HCT116 (cell line): ENCODE measurements at regions not wholly inside any gene's neighbourhood (a gene's known extent, or its start where the extent isn't known, plus 50 kb on each side); places are given as distances from the start of the nearest gene placed in this dataset.

ENCODE experiments used
- ATAC-seq: fragments of 200-7000 bp; cut with Tn5 transposase; 2 replicates; pipeline ENCODE4 v1.9.1; 2020; ENCODE audit warnings: mild to moderate bottlenecking, moderate library complexity
- BruUV-seq: library from RNA; stranded (reverse); fragments of 400-500 nt; replicated peaks from 2 replicates; lab custom pipeline; 2021; lab: Mats Ljungman, UMichigan
- CTCF ChIA-PET: fragments of 300-600 bp; sonication (Branson Sonifier 250); formaldehyde crosslinking; loops from one replicate; lab custom pipeline; 2021; ENCODE audit warnings: antibody characterized with exemption; lab: Charles Lee
- POLR2A ChIA-PET: fragments of 300-600, 350-600 bp; sonication (Branson Sonifier 250); formaldehyde crosslinking; loops from one replicate; lab custom pipeline; 2021; ENCODE audit warnings: antibody characterized with exemption; lab: Charles Lee
- RAD21 ChIA-PET, 2 experiments: fragments of 300-600 bp; sonication (Branson Sonifier 250); formaldehyde crosslinking; loops; one replicate each; lab custom pipeline; 2023; ENCODE audit warnings: low total read pairs in 2 of 2; ENCODE audit not compliant: uncharacterized antibody in 2 of 2, unreplicated experiment in 2 of 2, low non-redundant PET in 1 of 2; lab: Charles Lee
- DNase-seq: peaks from one replicate; pipeline ENCODE4 v3.0.0-alpha.2; 2010; ENCODE audit warnings: low read depth, low spot score
- H2AFZ ChIP-seq: fragments of 200-600 bp; shearing (Covaris generic), sonication (generic); 2 replicates; pipeline ENCODE4 v1.6.1; 2017; ENCODE audit warnings: low read depth, mixed run types, mixed read lengths, antibody characterized with exemption, low read length; ENCODE audit not compliant: poor library complexity, severe bottlenecking
- H3K27ac ChIP-seq: 2 replicates; pipeline ENCODE4 v1.5.1; 2012; ENCODE audit warnings: low read depth, low read length
- H3K27me3 ChIP-seq: fragments of 200-600 bp; sonication (generic); 2 replicates; pipeline ENCODE4 v1.6.1; 2016; ENCODE audit warnings: mixed run types, low read length, mixed read lengths; ENCODE audit not compliant: insufficient read depth
- H3K36me3 ChIP-seq, 2 experiments: fragments of 200-500 bp in 1 of 2; fragments of 200-600 bp in 1 of 2; sonication (Bioruptor generic) in 1 of 2; sonication (generic) in 1 of 2; 2 replicates each; pipeline versions ENCODE4 v1.5.1 to v1.6.1; 2014 to 2016; ENCODE audit warnings: low read length in 2 of 2, inconsistent platforms in 1 of 2, mixed read lengths in 1 of 2, mixed run types in 1 of 2; ENCODE audit not compliant: insufficient read depth in 2 of 2, control insufficient read depth in 1 of 2
- H3K4me1 ChIP-seq, 2 experiments: fragments of 200-600 bp in 1 of 2; sonication (generic) in 1 of 2; 2 replicates each; pipeline versions ENCODE4 v1.5.1 to v1.6.1; 2012 to 2017; ENCODE audit warnings: low read length in 2 of 2, inconsistent platforms in 1 of 2, mild to moderate bottlenecking in 1 of 2, mixed read lengths in 1 of 2, mixed run types in 1 of 2, moderate library complexity in 1 of 2; ENCODE audit not compliant: insufficient read depth in 2 of 2, control insufficient read depth in 1 of 2
- H3K4me2 ChIP-seq: fragments of 200-600 bp; sonication (generic); 2 replicates; pipeline ENCODE4 v1.6.1; 2017; ENCODE audit warnings: mixed run types, low read length, mixed read lengths
- H3K4me3 ChIP-seq, 2 experiments: fragments of 200-600 bp in 1 of 2; sonication (generic) in 1 of 2; replicated peaks in 1 of 2; 2 replicates each; pipeline ENCODE4 v1.5.1; 2011 to 2016; ENCODE audit warnings: low read length in 2 of 2, control low read depth in 1 of 2, low read depth in 1 of 2, mild to moderate bottlenecking in 1 of 2, mixed read lengths in 1 of 2, mixed run types in 1 of 2
- H3K79me2 ChIP-seq: fragments of 200-600 bp; sonication (generic); 2 replicates; pipeline ENCODE4 v1.6.1; 2017; ENCODE audit warnings: mild to moderate bottlenecking, mixed run types, low read length, moderate library complexity, mixed read lengths; ENCODE audit not compliant: insufficient read depth
- H3K9ac ChIP-seq: fragments of 200-600 bp; sonication (generic); 2 replicates; pipeline ENCODE4 v1.6.1; 2016; ENCODE audit warnings: low read length, mixed read lengths
- H3K9me2 ChIP-seq: fragments of 200-600 bp; sonication (generic), shearing (Covaris generic); 2 replicates; pipeline ENCODE4 v1.6.1; 2017; ENCODE audit warnings: mixed run types, mild to moderate bottlenecking, moderate library complexity; ENCODE audit not compliant: insufficient read depth
- H3K9me3 ChIP-seq, 2 experiments: fragments of 200-500 bp in 1 of 2; fragments of 200-600 bp in 1 of 2; sonication (Bioruptor generic) in 1 of 2; sonication (generic) in 1 of 2; 2 replicates each; pipeline ENCODE4 v1.6.1; 2014 to 2017; ENCODE audit warnings: low read length in 2 of 2, mixed read lengths in 2 of 2, inconsistent platforms in 1 of 2, low read depth in 1 of 2, mild to moderate bottlenecking in 1 of 2, mixed run types in 1 of 2, moderate library complexity in 1 of 2; ENCODE audit not compliant: control insufficient read depth in 1 of 2, insufficient read depth in 1 of 2
- H4K20me1 ChIP-seq: fragments of 200-600 bp; sonication (generic), shearing (Covaris generic); 2 replicates; pipeline ENCODE4 v1.6.1; 2017; ENCODE audit warnings: mixed run types, mild to moderate bottlenecking, moderate library complexity; ENCODE audit not compliant: insufficient read depth
- CBX3 ChIP-seq: IDR thresholded peaks from 2 replicates; pipeline ENCODE4 v1.6.1; 2012; ENCODE audit warnings: low read depth
- CEBPB ChIP-seq: IDR thresholded peaks from 2 replicates; pipeline ENCODE4 v1.6.1; 2012; ENCODE audit warnings: low read depth
- EGR1 ChIP-seq: IDR thresholded peaks from 2 replicates; pipeline ENCODE4 v1.6.1; 2012; ENCODE audit warnings: low read depth
- EZH2phosphoT487 ChIP-seq: fragments of 200-600 bp; IDR thresholded peaks from 2 replicates; pipeline ENCODE4 v1.6.1; 2018; ENCODE audit warnings: antibody characterized with exemption, borderline replicate concordance
- FOSL1 ChIP-seq: IDR thresholded peaks from 2 replicates; pipeline ENCODE4 v1.6.1; 2012; ENCODE audit warnings: low read depth
- POLR2A ChIP-seq: IDR thresholded peaks from 2 replicates; pipeline ENCODE4 v1.7.0; 2011; ENCODE audit warnings: borderline replicate concordance; ENCODE audit not compliant: insufficient read depth, insufficient read length; ENCODE audit errors: extremely low read depth
- RAD21 ChIP-seq: IDR thresholded peaks from 2 replicates; pipeline ENCODE4 v1.6.1; 2012; ENCODE audit warnings: low read depth, mild to moderate bottlenecking
- SRF ChIP-seq: IDR thresholded peaks from 2 replicates; pipeline ENCODE4 v1.6.1; 2012; ENCODE audit warnings: low read depth
- YY1 ChIP-seq: IDR thresholded peaks from 2 replicates; pipeline ENCODE4 v1.6.1; 2011; ENCODE audit warnings: low read length, low read depth, moderate library complexity, mild to moderate bottlenecking; ENCODE audit not compliant: insufficient replicate concordance; ENCODE audit errors: extremely low read depth
- intact Hi-C: fragments of 100-400 bp; cut with micrococcal nuclease; formaldehyde crosslinking; loops from 2 replicates; pipeline ENCODE4 v1.10.0; 2022
- TF ChIP-seq, protein P1 (sequence below): IDR thresholded peaks from 2 replicates; pipeline ENCODE4 v1.6.1; 2011; ENCODE audit warnings: mild to moderate bottlenecking, low read length, moderate library complexity; ENCODE audit not compliant: insufficient replicate concordance; ENCODE audit errors: extremely low read depth

DNA sequence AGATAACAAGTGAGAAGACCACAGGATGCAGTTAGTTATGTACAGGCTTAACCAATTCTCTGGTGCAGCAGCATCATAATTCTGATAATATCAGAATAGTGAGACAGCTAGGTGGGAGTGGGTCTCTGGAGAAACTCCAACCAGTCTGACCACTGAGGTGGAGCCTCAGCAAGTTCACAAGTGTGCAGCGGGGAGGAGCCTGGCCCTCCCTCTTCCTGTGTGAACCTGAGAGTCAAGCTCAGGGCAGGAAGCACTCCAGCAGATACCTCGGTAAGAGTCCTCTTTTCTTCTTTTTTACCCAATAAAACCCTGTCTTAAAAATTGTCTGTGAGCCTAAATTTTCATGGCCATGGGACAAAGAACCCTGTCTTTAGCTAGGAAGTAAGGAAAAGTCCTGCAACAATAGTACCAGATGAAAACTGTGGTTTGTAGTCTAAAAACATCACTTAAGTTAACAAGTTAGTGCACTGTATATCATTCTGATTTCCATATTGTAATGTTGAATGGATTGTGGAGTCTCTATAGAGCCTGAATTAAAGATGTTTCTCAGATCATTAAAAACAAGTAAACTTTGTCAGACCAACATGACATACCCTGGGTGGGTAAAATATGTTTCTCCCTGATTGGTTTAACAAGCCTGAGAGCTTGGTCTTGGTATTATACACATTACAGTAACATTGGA is 370.8 kb downstream of the TMEM182 start:
- Histone ChIP-seq H3K4me1 (no peaks in the 10 kb centered on the region), H3K9ac (no peak overlapping the region), H3K27ac (no peak overlapping the region), H4K20me1 (no peaks in the 10 kb centered on the region; the same call in 1 of the 2 replicates), H3K36me3 (no peaks in the 10 kb centered on the region), H2AFZ (no peak overlapping the region), H3K4me2 (no peak overlapping the region)
- POLR2A ChIA-PET, result no interaction called here
- ATAC-seq, result no peak
- RAD21 ChIA-PET, result no interaction called here
- intact Hi-C loops, result no loop called here
- TF ChIP-seq YY1 (no peak), POLR2A (no peak), EZH2phosphoT487 (no peak), SRF (no peak), CBX3 (no peak), FOSL1 (no peak), CEBPB (no peak), EGR1 (no peak), RAD21 (no peak)
- TF ChIP-seq, protein P1, sequence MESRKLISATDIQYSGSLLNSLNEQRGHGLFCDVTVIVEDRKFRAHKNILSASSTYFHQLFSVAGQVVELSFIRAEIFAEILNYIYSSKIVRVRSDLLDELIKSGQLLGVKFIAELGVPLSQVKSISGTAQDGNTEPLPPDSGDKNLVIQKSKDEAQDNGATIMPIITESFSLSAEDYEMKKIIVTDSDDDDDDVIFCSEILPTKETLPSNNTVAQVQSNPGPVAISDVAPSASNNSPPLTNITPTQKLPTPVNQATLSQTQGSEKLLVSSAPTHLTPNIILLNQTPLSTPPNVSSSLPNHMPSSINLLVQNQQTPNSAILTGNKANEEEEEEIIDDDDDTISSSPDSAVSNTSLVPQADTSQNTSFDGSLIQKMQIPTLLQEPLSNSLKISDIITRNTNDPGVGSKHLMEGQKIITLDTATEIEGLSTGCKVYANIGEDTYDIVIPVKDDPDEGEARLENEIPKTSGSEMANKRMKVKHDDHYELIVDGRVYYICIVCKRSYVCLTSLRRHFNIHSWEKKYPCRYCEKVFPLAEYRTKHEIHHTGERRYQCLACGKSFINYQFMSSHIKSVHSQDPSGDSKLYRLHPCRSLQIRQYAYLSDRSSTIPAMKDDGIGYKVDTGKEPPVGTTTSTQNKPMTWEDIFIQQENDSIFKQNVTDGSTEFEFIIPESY, result no peak
- TF ChIP-seq, all 23 proteins: peak for 0
- DNase-seq, result no peak
- H3K79me2 ChIP-seq, result no peaks in the 10 kb centered on the region
- H3K9me2 ChIP-seq, result no peaks in the 10 kb centered on the region
- no TSS peak for BruUV-seq
- no peaks in the 10 kb centered on the region; a peak in 1 of 4 replicates for H3K9me3 ChIP-seq
- H3K27me3 ChIP-seq, result no peaks in the 10 kb centered on the region
- CTCF ChIA-PET, result no interaction called here
- H3K4me3 ChIP-seq, result no peak overlapping the region
